Gastrocnemius medialis (tissue), 4 donors: ENCODE measurements at regions not wholly inside any gene's neighbourhood (a gene's known extent, or its start where the extent isn't known, plus 50 kb on each side); places are given as distances from the start of the nearest gene placed in this dataset.

Source experiments
- ATAC-seq, 2 donors: fragments of 150-250 bp; one replicate each; pipeline ENCODE4 v1.9.1; 2016
- DNase-seq, 2 donors: peaks; one replicate each; pipeline ENCODE4 v3.0.0-alpha.2; 2019
- H3K27ac ChIP-seq, 4 donors: fragments of 200-600 bp; sonication (generic); 1 replicate in 1 of 4; 2 replicates in 3 of 4; pipeline ENCODE4 v1.5.1; 2016 to 2018; ENCODE audit warnings: mild to moderate bottlenecking in 2 of 4, moderate library complexity in 1 of 4
- H3K27me3 ChIP-seq, 3 donors: fragments of 200-600 bp; sonication (generic) in 2 of 3; 1 replicate in 1 of 3; 2 replicates in 2 of 3; pipeline versions ENCODE4 v1.5.1 to v1.6.0; 2016 to 2019; ENCODE audit warnings: mild to moderate bottlenecking in 1 of 3, moderate library complexity in 1 of 3
- H3K36me3 ChIP-seq, 2 donors: fragments of 200-600 bp; sonication (generic) in 1 of 2; one replicate each; pipeline ENCODE4 v1.5.1; 2017 to 2018
- H3K4me1 ChIP-seq, 2 donors: fragments of 200-600 bp; sonication (generic) in 1 of 2; one replicate each; pipeline ENCODE4 v1.5.1; 2016 to 2017; ENCODE audit warnings: mild to moderate bottlenecking in 2 of 2
- H3K4me3 ChIP-seq, 4 donors: fragments of 200-600 bp; sonication (generic) in 3 of 4; 1 replicate in 1 of 4; 2 replicates in 3 of 4; pipeline ENCODE4 v1.5.1; 2016 to 2019; ENCODE audit warnings: mild to moderate bottlenecking in 2 of 4
- H3K9me3 ChIP-seq, 3 donors: fragments of 200-600 bp; sonication (generic) in 2 of 3; 1 replicate in 1 of 3; 2 replicates in 2 of 3; pipeline ENCODE4 v1.5.1; 2016 to 2019
- CTCF ChIP-seq, 5 experiments: fragments of 450-650 bp in 3 of 5; fragments of 200-600 bp in 2 of 5; sonication (generic) in 2 of 5; IDR thresholded peaks in 4 of 5; conservative IDR thresholded peaks in 1 of 5; 1 replicate in 4 of 5; 2 replicates in 1 of 5; pipeline ENCODE4 v1.5.1; 2016 to 2019; ENCODE audit warnings: antibody characterized with exemption in 5 of 5, mild to moderate bottlenecking in 3 of 5, moderate library complexity in 3 of 5
- POLR2A ChIP-seq, 2 donors: fragments of 450-650 bp; IDR thresholded peaks; one replicate each; pipeline ENCODE4 v1.6.1; 2017; ENCODE audit warnings: antibody characterized with exemption in 2 of 2, mild to moderate bottlenecking in 2 of 2, moderate library complexity in 2 of 2
- in situ Hi-C, 4 donors: fragments of 200-750 bp; cut with MboI; loops; one replicate each; pipeline versions ENCODE4 v1.15.0 to v1.8.0; 2017; ENCODE audit warnings: low sequenced_read_pairs in 4 of 4
- intact Hi-C: fragments of 100-400 bp; cut with DNase I; formaldehyde crosslinking; loops from one replicate; pipeline ENCODE4 v1.15.1; 2023; ENCODE audit warnings: low total_unique reads

GRCh38 chr12:73898645-73899044 lies 639.0 kb upstream of the ATXN7L3B start:
- H3K27me3 ChIP-seq: no peaks in the 10 kb centered on the region
- intact Hi-C loops (no loop called here), in situ Hi-C loops (no loop called here)
- TF ChIP-seq POLR2A (IDR thresholded peaks at IDR 0.05) (no peak), CTCF (IDR thresholded peaks at IDR 0.05 in 4 of 5, conservative IDR thresholded peaks at IDR 0.05 in 1 of 5) (no peak)
- no peak overlapping the region for H3K27ac ChIP-seq
- ATAC-seq (no peak), DNase-seq (no peak)
- no peaks in the 10 kb centered on the region for H3K36me3 ChIP-seq
- H3K4me3 ChIP-seq: no peak overlapping the region
- H3K9me3 ChIP-seq: no peaks in the 10 kb centered on the region
- no peaks in the 10 kb centered on the region for H3K4me1 ChIP-seq

- H3K4me1 ChIP-seq: no peaks in the 10 kb centered on the region
- TF ChIP-seq CTCF (IDR thresholded peaks at IDR 0.05 in 4 of 5, conservative IDR thresholded peaks at IDR 0.05 in 1 of 5) (no peak), POLR2A (IDR thresholded peaks at IDR 0.05) (no peak)
- no peaks in the 10 kb centered on the region for H3K36me3 ChIP-seq
- ATAC-seq: no peak
- H3K4me3 ChIP-seq: no peak overlapping the region
- no peaks in the 10 kb centered on the region for H3K9me3 ChIP-seq
- intact Hi-C loops (no loop called here), in situ Hi-C loops (no loop called here)
- H3K27ac ChIP-seq: no peak overlapping the region
- DNase-seq: no peak
- no peaks in the 10 kb centered on the region for H3K27me3 ChIP-seq
Measured at GRCh38 chr12:73902260-73902659, 635.4 kb upstream of the ATXN7L3B start.

GRCh38 chr12:73906757-73907156 lies 630.9 kb upstream of the ATXN7L3B start:
- Histone ChIP-seq H3K27ac (no peak overlapping the region), H3K4me1 (no peaks in the 10 kb centered on the region), H3K27me3 (no peaks in the 10 kb centered on the region), H3K4me3 (no peak overlapping the region), H3K9me3 (no peaks in the 10 kb centered on the region), H3K36me3 (no peaks in the 10 kb centered on the region)
- TF ChIP-seq POLR2A (IDR thresholded peaks at IDR 0.05) (no peak), CTCF (IDR thresholded peaks at IDR 0.05 in 4 of 5, conservative IDR thresholded peaks at IDR 0.05 in 1 of 5) (no peak)
- in situ Hi-C loops: no loop called here
- intact Hi-C loops: no loop called here
- DNase-seq (no peak), ATAC-seq (no peak)

- DNase-seq (no peak), ATAC-seq (no peak)
- Histone ChIP-seq H3K4me3 (no peak overlapping the region), H3K27me3 (no peaks in the 10 kb centered on the region), H3K27ac (no peak overlapping the region), H3K4me1 (no peaks in the 10 kb centered on the region), H3K36me3 (no peaks in the 10 kb centered on the region), H3K9me3 (no peaks in the 10 kb centered on the region)
- in situ Hi-C loops: no loop called here
- TF ChIP-seq POLR2A (IDR thresholded peaks at IDR 0.05) (no peak), CTCF (IDR thresholded peaks at IDR 0.05 in 4 of 5, conservative IDR thresholded peaks at IDR 0.05 in 1 of 5) (no peak)
- intact Hi-C loops: no loop called here
Measured at GRCh38 chr12:73935817-73936216, 601.8 kb upstream of the ATXN7L3B start.

- DNase-seq (no peak), ATAC-seq (no peak)
- TF ChIP-seq POLR2A (IDR thresholded peaks at IDR 0.05): no peak
- TF ChIP-seq CTCF (IDR thresholded peaks at IDR 0.05 in 4 of 5, conservative IDR thresholded peaks at IDR 0.05 in 1 of 5): no peak
- Histone ChIP-seq H3K27me3 (no peaks in the 10 kb centered on the region), H3K4me1 (no peaks in the 10 kb centered on the region), H3K27ac (no peak overlapping the region), H3K9me3 (no peaks in the 10 kb centered on the region), H3K4me3 (no peak overlapping the region), H3K36me3 (no peaks in the 10 kb centered on the region)
- intact Hi-C loops (no loop called here), in situ Hi-C loops (no loop called here)
Measured at GRCh38 chr12:73947326-73948026, 590.2 kb upstream of the ATXN7L3B start.
